Esophagus muscularis mucosa (tissue), 4 donors: ENCODE measurements at regions not wholly inside any gene's neighbourhood (a gene's known extent, or its start where the extent isn't known, plus 50 kb on each side); places are given as distances from the start of the nearest gene placed in this dataset.

Experiments used
- CTCF ChIP-seq, 3 experiments: fragments of 200-600 bp in 2 of 3; fragments of 450-650 bp in 1 of 3; sonication (generic) in 2 of 3; IDR thresholded peaks; one replicate each; pipeline ENCODE4 v1.5.1; 2017 to 2019; ENCODE audit warnings: antibody characterized with exemption in 3 of 3, mild to moderate bottlenecking in 2 of 3, moderate library complexity in 1 of 3
- EP300 ChIP-seq: sonication (generic); formaldehyde crosslinking; IDR thresholded peaks from one replicate; pipeline ENCODE4 v1.6.1; 2017; ENCODE audit warnings: antibody characterized with exemption
- POLR2A ChIP-seq: fragments of 450-650 bp; IDR thresholded peaks from one replicate; pipeline ENCODE4 v1.6.1; 2017; ENCODE audit warnings: antibody characterized with exemption, moderate library complexity, mild to moderate bottlenecking, low read depth
- POLR2AphosphoS5 ChIP-seq, 2 donors: sonication (generic); formaldehyde crosslinking; IDR thresholded peaks; one replicate each; pipeline ENCODE4 v1.6.1; 2017; ENCODE audit warnings: antibody characterized with exemption in 2 of 2

DNA sequence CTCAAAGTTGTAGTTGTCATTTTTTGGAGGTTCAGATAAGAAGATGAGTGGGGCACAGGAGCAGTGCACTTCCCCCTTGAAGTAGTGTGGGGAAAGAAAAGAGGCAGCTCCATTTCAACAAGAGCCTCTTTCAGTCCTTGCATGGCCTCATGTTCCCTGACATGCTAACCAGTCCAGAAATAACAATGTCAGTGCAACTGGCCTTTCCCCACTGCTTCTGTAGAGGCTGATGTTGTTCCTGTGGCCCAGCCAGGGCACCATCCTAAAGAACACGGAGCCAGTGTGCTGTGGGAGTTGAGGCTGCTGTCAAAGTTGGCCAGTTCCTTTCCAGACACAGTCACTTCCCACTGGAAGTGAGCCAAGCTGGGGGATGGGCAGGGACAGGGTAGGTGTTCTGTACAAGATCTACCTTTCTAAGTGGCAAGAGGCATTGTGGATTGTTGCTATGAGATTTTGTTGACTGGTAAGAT lies 77.7 kb upstream of the SLC38A2 start:
- no peak for TF ChIP-seq CTCF (IDR thresholded peaks at IDR 0.05)
- peak; percentile 25 to 41 for TF ChIP-seq POLR2AphosphoS5 (IDR thresholded peaks at IDR 0.05)
- TF ChIP-seq POLR2A, result no peak
- no peak for TF ChIP-seq EP300
